ENCODE measurements at regions not wholly inside any gene's neighbourhood (a gene's known extent, or its start where the extent isn't known, plus 50 kb on each side); places are given as distances from the start of the nearest gene placed in this dataset.
"Not testable (repeated sequence)": the region's sequence is repeated elsewhere in the genome, so short reads cannot be mapped to it uniquely, and the experiment has no call there.

- intact Hi-C loops (cut with DNase I); DNase-seq: not testable (repeated sequence)
Measured at GRCh38 chr5:134471858-134472449, 53.5 kb upstream of the JADE2 start.

GRCh38 chr5:134468921-134469400 is 56.5 kb upstream of the JADE2 start:
- no peak for DNase-seq
- no peak for ATAC-seq
- intact Hi-C loops (cut with DNase I), result loop anchor here in 1 of 2 donors (5.0 kb wide), 1 partner anchor 53 kb away; no protein-coding TSS in a partner anchor

More at GRCh38 chr5:134471858-134472449, 53.5 kb upstream of the JADE2 start:
- not testable (repeated sequence) for ATAC-seq

- ATAC-seq, result no peak
- DNase-seq, result no peak
- intact Hi-C loops (cut with DNase I), result loop anchor here in 1 of 2 donors (5.0 kb wide), 1 partner anchor 55 kb away; no protein-coding TSS in a partner anchor
Measured at GRCh38 chr5:134467231-134467630, 55.5 kb upstream of the CDKN2AIPNL start.

- DNase-seq, result peak; percentile 99
Measured at GRCh38 chr5:134466241-134467069, 54.8 kb upstream of the CDKN2AIPNL start.

GRCh38 chr5:134465816-134466240 is 54.1 kb upstream of the CDKN2AIPNL start:
- DNase-seq (peak; percentile 94), ATAC-seq (peak; percentile 83 to 93)
- intact Hi-C loops (cut with DNase I), result loop anchor here (1.0 to 5.0 kb wide), 3 partner anchors 27 to 58 kb away; no protein-coding TSS in a partner anchor

More at GRCh38 chr5:134466241-134467069, 54.8 kb upstream of the CDKN2AIPNL start:
- intact Hi-C loops (cut with DNase I), result loop anchor here (1.0 to 5.0 kb wide), 3 partner anchors 27 to 58 kb away; no protein-coding TSS in a partner anchor
- ATAC-seq, result peak; percentile 87 to 89

GRCh38 chr5:134464988-134465815 is 53.5 kb upstream of the CDKN2AIPNL start:
- intact Hi-C loops (cut with DNase I), result loop anchor here in 1 of 2 donors (5.0 kb wide), 1 partner anchor 57 kb away; no protein-coding TSS in a partner anchor
- ATAC-seq (no peak), DNase-seq (peak; percentile 43)

GRCh38 chr5:134463991-134464760 is 52.5 kb upstream of the CDKN2AIPNL start:
- intact Hi-C loops (cut with DNase I), result no loop called here
- no peak for ATAC-seq
- no peak for DNase-seq

GRCh38 chr5:134463176-134463720 is 51.6 kb upstream of the CDKN2AIPNL start:
- no peak for ATAC-seq
- intact Hi-C loops (cut with DNase I), result no loop called here
- DNase-seq, result no peak

GRCh38 chr5:134462761-134463160 is 51.1 kb upstream of the CDKN2AIPNL start:
- intact Hi-C loops (cut with DNase I), result no loop called here
- DNase-seq, result no peak
- no peak for ATAC-seq

GRCh38 chr5:134462047-134462575 is 50.4 kb upstream of the CDKN2AIPNL start:
- DNase-seq, result no peak
- ATAC-seq, result peak in 1 of 2 donors; percentile 13
- intact Hi-C loops (cut with DNase I), result no loop called here

Data from left cardiac atrium (tissue), 4 donors.